ENCODE measurements at regions not wholly inside any gene's neighbourhood (a gene's known extent, or its start where the extent isn't known, plus 50 kb on each side); places are given as distances from the start of the nearest gene placed in this dataset.

DNA sequence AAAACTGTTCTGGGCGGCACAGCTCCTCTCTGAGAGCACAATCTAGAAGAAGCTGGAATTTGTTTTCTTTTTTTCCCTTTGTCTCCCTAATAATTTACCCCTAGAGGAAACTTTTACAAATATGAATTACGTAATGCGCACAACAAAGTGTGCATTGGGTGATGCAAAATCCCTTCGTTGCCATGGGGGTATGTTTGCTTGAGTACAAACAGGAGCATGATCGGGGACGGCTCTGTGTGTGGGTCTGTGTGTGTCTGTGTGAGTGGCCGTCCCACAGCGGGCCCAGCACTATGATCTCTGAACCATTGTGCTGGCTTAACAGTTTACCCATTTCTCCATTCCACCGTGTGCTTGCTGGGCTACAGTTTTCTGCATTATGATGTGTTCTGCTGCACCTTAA is 278.2 kb downstream of the CDC5L start:
- Histone ChIP-seq H3K4me2 (ENCODE audit: insufficient read depth, insufficient read length, low read length) (no peak overlapping the region), H4K91ac (ENCODE audit: insufficient read length, low read depth, low read length) (peak overlapping the region; percentile 87), H2BK15ac (ENCODE audit: low read depth, low read length) (no peak overlapping the region), H3K79me1 (ENCODE audit: insufficient read depth, low read depth, low read length, poor library complexity, severe bottlenecking) (no peaks in the 10 kb centered on the region), H2AK5ac (ENCODE audit: insufficient read length, low read length) (no peak overlapping the region), H3K56ac (ENCODE audit: insufficient read length, low read depth, low read length) (no peak overlapping the region), H2BK12ac (ENCODE audit: insufficient read length, low read depth, low read length) (peak overlapping the region; percentile 12), H4K5ac (ENCODE audit: insufficient read length, low read depth, low read length) (no peak overlapping the region), H3K23me2 (ENCODE audit: insufficient read length, low read depth, low read length, poor library complexity, severe bottlenecking) (no peaks in the 10 kb centered on the region), H2BK120ac (ENCODE audit: low read depth, low read length, poor library complexity, severe bottlenecking) (no peak overlapping the region), H3K27me3 (ENCODE audit: insufficient read depth, low read length) (no peaks in the 10 kb centered on the region), H3K79me2 (ENCODE audit: insufficient read depth, low read length) (no peaks in the 10 kb centered on the region), H3K4me1 (ENCODE audit: insufficient read depth, low read length) (peaks cover 38% of the 10 kb centered on the region), H3K4ac (ENCODE audit: low read depth, low read length) (no peak overlapping the region; the same call in 1 of the 2 replicates), H3K23ac (ENCODE audit: insufficient read length, low read depth, low read length) (no peak overlapping the region), H3K18ac (ENCODE audit: insufficient read length, low read depth, low read length) (no peak overlapping the region), H2AFZ (ENCODE audit: low read length) (no peak overlapping the region), H3T11ph (ENCODE audit: low read length) (no peak overlapping the region), H4K20me1 (ENCODE audit: control insufficient read depth, insufficient read depth, insufficient read length) (no peaks in the 10 kb centered on the region), H2BK5ac (ENCODE audit: insufficient read length, low read length) (no peak overlapping the region), H2BK20ac (ENCODE audit: low read depth, low read length, poor library complexity, severe bottlenecking) (no peak overlapping the region), H3K27ac (ENCODE audit: insufficient read length, low read depth, low read length) (no peak overlapping the region), H3K14ac (ENCODE audit: insufficient read depth, low read length) (no peak overlapping the region), H3K9ac (ENCODE audit: extremely low read depth, insufficient read length, low read length) (no peak overlapping the region), H4K8ac (replicated peaks; ENCODE audit: insufficient read length, low read depth, low read length) (no peak overlapping the region), H3K9me3 (ENCODE audit: control insufficient read depth, low read depth, low read length) (no peaks in the 10 kb centered on the region)
- Mint-ChIP-seq H3K4me3 (no peak overlapping the region), H3K27ac (peak overlapping the region in 2 of 3 experiments; percentile 45 to 62; a peak in 4 of 7 replicates), H3K4me1 (peaks cover 86 to 88% of the 10 kb centered on the region in 2 experiments), H3K27me3 (ENCODE audit: low read depth) (peaks cover 6% of the 10 kb centered on the region; the same call in 1 of the 2 replicates), H3K36me3 (ENCODE audit: insufficient read depth in 1 of 3, low read depth in 3 of 3) (peaks cover 0 to 2% (median 0%) of the 10 kb centered on the region in 3 experiments; a peak in 2 of 7 replicates), H3K9me3 (no peaks in the 10 kb centered on the region; a peak in 1 of 5 replicates)
- no peak for TF ChIP-seq CTCF (conservative IDR thresholded peaks at IDR 0.05)
- peak; percentile 17 for DNase-seq
- WGBS (ENCODE audit: extremely low coverage, insufficient read length, low lambda C conversion rate) = no CpG with 5 or more reads among the region's 9 CpGs

Data from H9 (cell line).